ENCODE measurements at regions not wholly inside any gene's neighbourhood (a gene's known extent, or its start where the extent isn't known, plus 50 kb on each side); places are given as distances from the start of the nearest gene placed in this dataset.

GRCh38 chr7:15950299-15950698 is 263.8 kb upstream of the MEOX2 start:
- H3K27ac ChIP-seq (ENCODE audit: low read depth, low read length), result no peak overlapping the region
- H3K9me3 ChIP-seq (ENCODE audit: control insufficient read depth, insufficient read depth, low read length), result no peaks in the 10 kb centered on the region
- no peaks in the 10 kb centered on the region for H3K4me1 ChIP-seq (ENCODE audit: control insufficient read depth, insufficient read depth, low read length)
- H3K27me3 ChIP-seq (ENCODE audit: control insufficient read depth, insufficient read depth, low read length), result no peaks in the 10 kb centered on the region
- H3K4me3 ChIP-seq (ENCODE audit: low read depth, low read length), result no peak overlapping the region
- no peak overlapping the region for H3K9ac ChIP-seq (ENCODE audit: low read depth, low read length)
- no peaks in the 10 kb centered on the region for H3K36me3 ChIP-seq (ENCODE audit: control insufficient read depth, insufficient read depth, low read length)

DNA sequence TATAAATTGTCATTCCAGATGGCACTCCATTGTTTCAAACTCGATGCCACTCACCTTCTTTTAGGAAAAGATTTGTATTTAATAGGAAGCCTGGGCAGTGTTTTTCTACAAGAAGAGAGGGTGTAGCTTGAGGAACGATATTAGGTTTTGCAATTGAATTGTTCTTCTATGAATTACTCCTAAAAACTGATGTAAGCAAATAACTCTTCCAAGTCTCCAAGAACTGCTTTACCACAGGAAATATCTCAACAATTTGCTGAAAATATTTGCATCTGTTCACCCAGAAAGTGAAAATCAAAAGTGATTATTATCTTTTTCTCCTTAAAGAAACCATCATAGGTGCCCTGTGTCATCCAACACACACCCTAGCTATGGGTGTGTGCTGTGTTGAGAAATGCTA is 261.3 kb upstream of the MEOX2 start:
- Histone ChIP-seq H3K27ac (ENCODE audit: low read depth, low read length) (no peak overlapping the region), H3K9ac (ENCODE audit: low read depth, low read length) (no peak overlapping the region), H3K27me3 (ENCODE audit: control insufficient read depth, insufficient read depth, low read length) (no peaks in the 10 kb centered on the region), H3K4me3 (ENCODE audit: low read depth, low read length) (no peak overlapping the region), H3K4me1 (ENCODE audit: control insufficient read depth, insufficient read depth, low read length) (no peaks in the 10 kb centered on the region), H3K36me3 (ENCODE audit: control insufficient read depth, insufficient read depth, low read length) (no peaks in the 10 kb centered on the region), H3K9me3 (ENCODE audit: control insufficient read depth, insufficient read depth, low read length) (no peaks in the 10 kb centered on the region)

GRCh38 chr7:15938115-15938514 is 251.6 kb upstream of the MEOX2 start:
- Histone ChIP-seq H3K27ac (ENCODE audit: low read depth, low read length) (no peak overlapping the region), H3K4me1 (ENCODE audit: control insufficient read depth, insufficient read depth, low read length) (peaks cover 5% of the 10 kb centered on the region; the same call in 1 of the 2 replicates), H3K9ac (ENCODE audit: low read depth, low read length) (no peak overlapping the region), H3K4me3 (ENCODE audit: low read depth, low read length) (no peak overlapping the region), H3K36me3 (ENCODE audit: control insufficient read depth, insufficient read depth, low read length) (no peaks in the 10 kb centered on the region), H3K9me3 (ENCODE audit: control insufficient read depth, insufficient read depth, low read length) (no peaks in the 10 kb centered on the region), H3K27me3 (ENCODE audit: control insufficient read depth, insufficient read depth, low read length) (no peaks in the 10 kb centered on the region; the same call in 1 of the 2 replicates)

DNA sequence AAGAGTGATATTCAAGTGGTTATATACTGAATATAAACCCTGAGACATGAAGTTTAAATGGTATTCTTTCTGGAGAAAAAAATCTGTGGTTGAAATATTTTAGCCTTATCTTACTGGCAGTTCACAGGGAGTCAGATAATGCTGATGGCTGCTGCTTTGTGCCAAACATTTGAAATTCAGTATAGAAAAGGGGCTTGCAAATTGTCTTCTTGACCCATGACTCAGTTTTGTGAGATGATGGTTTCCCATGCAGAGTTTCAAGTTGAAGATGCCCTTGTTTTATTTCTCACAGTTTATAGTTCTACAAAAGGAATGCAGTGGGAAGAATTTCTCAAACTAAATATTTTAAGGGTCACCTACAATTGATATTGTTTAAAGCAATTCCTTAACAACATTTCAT is 251.1 kb upstream of the MEOX2 start:
- Histone ChIP-seq H3K4me3 (ENCODE audit: low read depth, low read length) (no peak overlapping the region), H3K9me3 (ENCODE audit: control insufficient read depth, insufficient read depth, low read length) (no peaks in the 10 kb centered on the region), H3K27me3 (ENCODE audit: control insufficient read depth, insufficient read depth, low read length) (no peaks in the 10 kb centered on the region; the same call in 1 of the 2 replicates), H3K36me3 (ENCODE audit: control insufficient read depth, insufficient read depth, low read length) (no peaks in the 10 kb centered on the region), H3K9ac (ENCODE audit: low read depth, low read length) (no peak overlapping the region), H3K27ac (ENCODE audit: low read depth, low read length) (no peak overlapping the region), H3K4me1 (ENCODE audit: control insufficient read depth, insufficient read depth, low read length) (peaks cover 11% of the 10 kb centered on the region)

DNA sequence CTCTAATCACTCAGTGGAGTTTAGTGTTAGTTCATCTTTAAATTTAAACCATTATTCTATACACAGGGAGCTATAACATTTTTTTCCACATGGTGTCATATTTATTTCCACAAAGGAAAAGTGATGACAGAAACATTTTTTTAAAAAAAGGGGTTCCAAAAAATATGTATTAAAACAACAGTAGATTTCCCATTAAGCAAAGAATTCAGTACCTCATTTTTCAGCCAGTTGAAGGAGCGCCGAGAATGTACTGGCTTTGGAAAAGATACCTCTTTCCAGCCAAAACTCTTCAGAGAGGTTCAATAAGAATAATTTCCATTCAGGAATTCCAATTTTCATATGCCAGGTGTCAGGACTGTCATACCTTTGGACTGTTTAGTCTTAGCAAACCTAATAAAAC is 250.5 kb upstream of the MEOX2 start:
- Histone ChIP-seq H3K4me1 (ENCODE audit: control insufficient read depth, insufficient read depth, low read length) (peaks cover 17% of the 10 kb centered on the region), H3K9ac (ENCODE audit: low read depth, low read length) (no peak overlapping the region), H3K9me3 (ENCODE audit: control insufficient read depth, insufficient read depth, low read length) (no peaks in the 10 kb centered on the region), H3K27ac (ENCODE audit: low read depth, low read length) (no peak overlapping the region), H3K36me3 (ENCODE audit: control insufficient read depth, insufficient read depth, low read length) (no peaks in the 10 kb centered on the region), H3K27me3 (ENCODE audit: control insufficient read depth, insufficient read depth, low read length) (no peaks in the 10 kb centered on the region; the same call in 1 of the 2 replicates), H3K4me3 (ENCODE audit: low read depth, low read length) (no peak overlapping the region)

DNA sequence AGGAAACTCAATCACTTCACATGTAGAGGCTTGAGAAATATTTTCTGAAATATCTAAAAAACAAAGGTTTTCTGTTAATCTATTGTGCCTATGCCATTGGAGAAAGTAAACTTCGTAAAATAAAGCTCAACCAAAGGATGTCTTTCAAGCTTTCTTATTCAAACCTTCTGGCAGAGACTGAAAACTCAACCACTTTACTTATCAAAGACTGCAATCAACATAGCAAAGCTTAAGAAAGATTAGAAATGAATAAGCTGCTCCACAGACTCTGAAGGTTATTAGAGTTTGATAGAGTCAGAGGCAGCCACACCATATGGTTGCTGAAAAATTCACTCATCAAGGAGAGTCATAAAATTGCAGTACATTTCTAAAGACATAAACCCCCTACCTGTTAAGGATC is 245.8 kb upstream of the MEOX2 start:
- peaks cover 24% of the 10 kb centered on the region for H3K4me1 ChIP-seq (ENCODE audit: control insufficient read depth, insufficient read depth, low read length)
- no peaks in the 10 kb centered on the region; the same call in 1 of the 2 replicates for H3K27me3 ChIP-seq (ENCODE audit: control insufficient read depth, insufficient read depth, low read length)
- peak overlapping the region; percentile 1; the same call in 1 of the 2 replicates for H3K4me3 ChIP-seq (ENCODE audit: low read depth, low read length)
- H3K9ac ChIP-seq (ENCODE audit: low read depth, low read length), result no peak overlapping the region
- H3K9me3 ChIP-seq (ENCODE audit: control insufficient read depth, insufficient read depth, low read length), result no peaks in the 10 kb centered on the region; the same call in 1 of the 2 replicates
- no peaks in the 10 kb centered on the region for H3K36me3 ChIP-seq (ENCODE audit: control insufficient read depth, insufficient read depth, low read length)
- peak overlapping the region; percentile 26 for H3K27ac ChIP-seq (ENCODE audit: low read depth, low read length)

DNA sequence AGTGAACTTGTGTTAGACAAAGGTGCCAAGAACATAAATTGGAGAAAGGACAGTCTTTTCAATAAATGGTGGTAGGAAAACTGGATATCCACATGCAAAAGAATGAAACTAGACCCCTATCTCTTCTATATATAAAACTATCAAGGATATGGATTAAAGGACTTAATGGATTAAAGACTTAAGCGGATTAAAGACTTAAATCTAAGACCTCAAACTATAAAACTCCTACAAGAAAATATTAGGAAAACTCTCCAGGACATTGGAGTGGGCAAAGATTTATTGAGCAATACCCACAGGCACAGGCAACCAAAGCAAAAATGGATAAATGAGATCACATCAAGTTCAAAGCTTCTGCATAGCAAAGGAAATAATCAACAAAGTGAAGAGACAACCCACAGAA is 242.9 kb upstream of the MEOX2 start:
- Histone ChIP-seq H3K36me3 (ENCODE audit: control insufficient read depth, insufficient read depth, low read length) (no peaks in the 10 kb centered on the region), H3K9me3 (ENCODE audit: control insufficient read depth, insufficient read depth, low read length) (no peaks in the 10 kb centered on the region; the same call in 1 of the 2 replicates), H3K4me1 (ENCODE audit: control insufficient read depth, insufficient read depth, low read length) (peaks cover 24% of the 10 kb centered on the region), H3K9ac (ENCODE audit: low read depth, low read length) (no peak overlapping the region), H3K27me3 (ENCODE audit: control insufficient read depth, insufficient read depth, low read length) (no peaks in the 10 kb centered on the region; the same call in 1 of the 2 replicates), H3K4me3 (ENCODE audit: low read depth, low read length) (no peak overlapping the region), H3K27ac (ENCODE audit: low read depth, low read length) (no peak overlapping the region)

GRCh38 chr7:15925608-15926007 is 239.1 kb upstream of the MEOX2 start:
- Histone ChIP-seq H3K9ac (ENCODE audit: low read depth, low read length) (no peak overlapping the region), H3K4me1 (ENCODE audit: control insufficient read depth, insufficient read depth, low read length) (no peaks in the 10 kb centered on the region), H3K4me3 (ENCODE audit: low read depth, low read length) (no peak overlapping the region), H3K9me3 (ENCODE audit: control insufficient read depth, insufficient read depth, low read length) (no peaks in the 10 kb centered on the region; the same call in 1 of the 2 replicates), H3K27me3 (ENCODE audit: control insufficient read depth, insufficient read depth, low read length) (no peaks in the 10 kb centered on the region), H3K27ac (ENCODE audit: low read depth, low read length) (no peak overlapping the region), H3K36me3 (ENCODE audit: control insufficient read depth, insufficient read depth, low read length) (no peaks in the 10 kb centered on the region)

DNA sequence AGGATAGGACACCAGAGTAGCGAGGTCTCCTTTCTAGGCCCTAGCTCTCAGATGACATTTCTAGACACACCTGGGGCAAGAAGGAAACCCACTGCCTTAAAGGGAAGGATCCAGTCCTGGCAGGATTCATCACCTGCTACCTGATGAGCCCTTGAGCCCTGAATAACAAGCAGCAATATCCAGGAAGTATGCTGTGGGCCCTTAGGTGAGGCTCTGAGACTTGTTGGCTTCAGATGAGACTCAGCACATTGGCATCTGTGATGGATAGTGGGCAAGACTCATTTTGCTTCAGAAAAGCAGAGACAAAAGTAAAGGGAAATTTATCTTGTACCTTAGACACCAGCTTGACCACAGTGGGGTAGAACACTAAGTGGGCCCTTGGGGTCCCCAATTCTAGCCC is 238.4 kb upstream of the MEOX2 start:
- Histone ChIP-seq H3K9me3 (ENCODE audit: control insufficient read depth, insufficient read depth, low read length) (no peaks in the 10 kb centered on the region; the same call in 1 of the 2 replicates), H3K27ac (ENCODE audit: low read depth, low read length) (no peak overlapping the region), H3K27me3 (ENCODE audit: control insufficient read depth, insufficient read depth, low read length) (no peaks in the 10 kb centered on the region), H3K9ac (ENCODE audit: low read depth, low read length) (no peak overlapping the region), H3K36me3 (ENCODE audit: control insufficient read depth, insufficient read depth, low read length) (no peaks in the 10 kb centered on the region), H3K4me3 (ENCODE audit: low read depth, low read length) (no peak overlapping the region), H3K4me1 (ENCODE audit: control insufficient read depth, insufficient read depth, low read length) (no peaks in the 10 kb centered on the region)

DNA sequence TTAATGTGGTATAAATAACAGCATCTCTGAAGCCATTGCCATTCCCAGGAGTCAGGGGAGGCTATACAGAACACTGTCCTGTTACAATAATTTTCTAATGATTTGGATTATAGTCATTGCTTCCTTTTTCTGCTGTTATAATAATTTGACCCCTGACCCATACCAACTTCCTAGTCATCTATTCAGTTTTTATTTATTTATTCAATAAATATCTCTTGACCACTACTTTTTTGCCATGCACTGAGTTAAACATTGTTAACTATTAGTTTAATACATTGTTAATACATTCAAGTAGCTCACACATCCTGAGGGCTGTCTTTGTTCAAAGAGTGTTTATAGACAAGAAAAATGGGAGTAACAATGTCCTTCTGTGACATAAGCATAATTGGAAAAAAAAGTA is 235.5 kb upstream of the MEOX2 start:
- H3K4me1 ChIP-seq (ENCODE audit: control insufficient read depth, insufficient read depth, low read length), result no peaks in the 10 kb centered on the region
- H3K9me3 ChIP-seq (ENCODE audit: control insufficient read depth, insufficient read depth, low read length), result no peaks in the 10 kb centered on the region
- H3K4me3 ChIP-seq (ENCODE audit: low read depth, low read length), result no peak overlapping the region
- no peak overlapping the region for H3K9ac ChIP-seq (ENCODE audit: low read depth, low read length)
- no peak overlapping the region for H3K27ac ChIP-seq (ENCODE audit: low read depth, low read length)
- H3K36me3 ChIP-seq (ENCODE audit: control insufficient read depth, insufficient read depth, low read length), result no peaks in the 10 kb centered on the region
- H3K27me3 ChIP-seq (ENCODE audit: control insufficient read depth, insufficient read depth, low read length), result no peaks in the 10 kb centered on the region

GRCh38 chr7:15921576-15921975 is 235.1 kb upstream of the MEOX2 start:
- Histone ChIP-seq H3K4me3 (ENCODE audit: low read depth, low read length) (no peak overlapping the region), H3K9me3 (ENCODE audit: control insufficient read depth, insufficient read depth, low read length) (no peaks in the 10 kb centered on the region), H3K27me3 (ENCODE audit: control insufficient read depth, insufficient read depth, low read length) (no peaks in the 10 kb centered on the region), H3K9ac (ENCODE audit: low read depth, low read length) (no peak overlapping the region), H3K27ac (ENCODE audit: low read depth, low read length) (no peak overlapping the region), H3K36me3 (ENCODE audit: control insufficient read depth, insufficient read depth, low read length) (no peaks in the 10 kb centered on the region), H3K4me1 (ENCODE audit: control insufficient read depth, insufficient read depth, low read length) (no peaks in the 10 kb centered on the region)

GRCh38 chr7:15920953-15921352 is 234.5 kb upstream of the MEOX2 start:
- Histone ChIP-seq H3K27me3 (ENCODE audit: control insufficient read depth, insufficient read depth, low read length) (no peaks in the 10 kb centered on the region), H3K9ac (ENCODE audit: low read depth, low read length) (no peak overlapping the region), H3K4me3 (ENCODE audit: low read depth, low read length) (no peak overlapping the region), H3K9me3 (ENCODE audit: control insufficient read depth, insufficient read depth, low read length) (no peaks in the 10 kb centered on the region), H3K36me3 (ENCODE audit: control insufficient read depth, insufficient read depth, low read length) (no peaks in the 10 kb centered on the region), H3K27ac (ENCODE audit: low read depth, low read length) (no peak overlapping the region), H3K4me1 (ENCODE audit: control insufficient read depth, insufficient read depth, low read length) (no peaks in the 10 kb centered on the region)
